HL-60 (cell line): ENCODE measurements at regions not wholly inside any gene's neighbourhood (a gene's known extent, or its start where the extent isn't known, plus 50 kb on each side); places are given as distances from the start of the nearest gene placed in this dataset.

Experiments
- DNase-seq, 2 experiments: peaks; one replicate each; pipeline ENCODE4 v3.0.0-alpha.2; 2010 to 2020; ENCODE audit warnings: low read depth in 1 of 2, low spot score in 1 of 2
- H3K27ac ChIP-seq: fragments of 250-450 bp; sonication (Bioruptor Pico); replicated peaks from 2 replicates; pipeline ENCODE4 v1.5.1; 2020; ENCODE audit warnings: mild to moderate bottlenecking, moderate library complexity
- H3K27me3 ChIP-seq: fragments of 250-450 bp; sonication (Bioruptor Pico); 2 replicates; pipeline ENCODE4 v1.5.1; 2021; ENCODE audit warnings: mild to moderate bottlenecking, moderate library complexity; ENCODE audit not compliant: insufficient read depth, poor library complexity, severe bottlenecking
- H3K4me3 ChIP-seq: replicated peaks from 2 replicates; pipeline ENCODE4 v1.5.1; 2011; ENCODE audit warnings: mild to moderate bottlenecking, control low read depth, low read length; ENCODE audit not compliant: insufficient read depth
- CTCF ChIP-seq: IDR thresholded peaks from one replicate; pipeline ENCODE4 v1.5.1; 2011; ENCODE audit warnings: low read length, control low read depth, inconsistent platforms; ENCODE audit not compliant: insufficient read depth
- GABPA ChIP-seq: IDR thresholded peaks from 2 replicates; pipeline ENCODE4 v1.6.1; 2012; ENCODE audit warnings: low read depth
- POLR2AphosphoS5 ChIP-seq: IDR thresholded peaks from 2 replicates; pipeline ENCODE4 v1.6.1; 2012; ENCODE audit warnings: low read depth
- REST ChIP-seq: IDR thresholded peaks from 2 replicates; pipeline ENCODE4 v1.6.1; 2012; ENCODE audit warnings: low read depth; ENCODE audit not compliant: insufficient replicate concordance
- SPI1 ChIP-seq: IDR thresholded peaks from 2 replicates; pipeline ENCODE4 v1.6.1; 2012; ENCODE audit warnings: low read depth, mild to moderate bottlenecking, borderline replicate concordance

- Histone ChIP-seq H3K27me3 (no peaks in the 10 kb centered on the region), H3K27ac (no peak overlapping the region)
- TF ChIP-seq SPI1 (no peak), POLR2AphosphoS5 (no peak), CTCF (no peak), REST (no peak), GABPA (no peak)
Measured at GRCh38 chr13:64090311-64090710, 2674.7 kb upstream of the PCDH20 start.

GRCh38 chr13:64088491-64088890, 2672.8 kb upstream of the PCDH20 start:
- DNase-seq: no peak
- Histone ChIP-seq H3K27me3 (no peaks in the 10 kb centered on the region), H3K27ac (no peak overlapping the region), H3K4me3 (no peak overlapping the region)
- TF ChIP-seq CTCF (no peak), REST (no peak), GABPA (no peak), POLR2AphosphoS5 (no peak), SPI1 (no peak)

More at GRCh38 chr13:64090311-64090710, 2674.7 kb upstream of the PCDH20 start:
- no peak overlapping the region for H3K4me3 ChIP-seq
- no peak for DNase-seq

GRCh38 chr13:64087624-64088023, 2672.0 kb upstream of the PCDH20 start:
- H3K4me3 ChIP-seq: no peak overlapping the region
- no peak for DNase-seq
- no peaks in the 10 kb centered on the region for H3K27me3 ChIP-seq
- no peak overlapping the region for H3K27ac ChIP-seq
- no peak for TF ChIP-seq GABPA

- TF ChIP-seq GABPA (no peak), POLR2AphosphoS5 (no peak)
- H3K27me3 ChIP-seq: no peaks in the 10 kb centered on the region
- DNase-seq: no peak
- no peak overlapping the region for H3K27ac ChIP-seq
- H3K4me3 ChIP-seq: no peak overlapping the region
Measured at GRCh38 chr13:64083811-64084210, 2668.2 kb upstream of the PCDH20 start.

GRCh38 chr13:64083396-64083795, 2667.7 kb upstream of the PCDH20 start:
- no peak for DNase-seq
- Histone ChIP-seq H3K27ac (no peak overlapping the region), H3K27me3 (no peaks in the 10 kb centered on the region), H3K4me3 (no peak overlapping the region)
- TF ChIP-seq POLR2AphosphoS5 (no peak), CTCF (no peak), SPI1 (no peak), GABPA (no peak), REST (no peak)
